ENCODE measurements at regions not wholly inside any gene's neighbourhood (a gene's known extent, or its start where the extent isn't known, plus 50 kb on each side); places are given as distances from the start of the nearest gene placed in this dataset.
A peak's percentile ranks its signal among the peaks of the same experiment; 100 is the strongest.
"Not testable (repeated sequence)": the region's sequence is repeated elsewhere in the genome, so short reads cannot be mapped to it uniquely, and the experiment has no call there.

- TF ChIP-seq POLR2A (IDR thresholded peaks at IDR 0.05; ENCODE audit: extremely low read depth, insufficient read length) (no peak), CTCF (IDR thresholded peaks at IDR 0.05; ENCODE audit: low read depth, low read length) (no peak), MYC (IDR thresholded peaks at IDR 0.05; ENCODE audit: low read depth, low read length) (no peak), MAX (IDR thresholded peaks at IDR 0.05; ENCODE audit: low read depth, low read length) (no peak)
- DNase-seq (ENCODE audit: low read depth) = no peak
- no peak overlapping the region for H3K4me3 ChIP-seq (ENCODE audit: low read depth, low read length)
Measured at GRCh38 chr2:234559609-234560008, 62.7 kb upstream of the ARL4C start.

GRCh38 chr2:234558642-234559041 is 61.8 kb upstream of the ARL4C start:
- no peak for DNase-seq (ENCODE audit: low read depth)
- no peak overlapping the region for H3K4me3 ChIP-seq (ENCODE audit: low read depth, low read length)
- TF ChIP-seq MYC (IDR thresholded peaks at IDR 0.05; ENCODE audit: low read depth, low read length) (no peak), CTCF (IDR thresholded peaks at IDR 0.05; ENCODE audit: low read depth, low read length) (no peak), POLR2A (IDR thresholded peaks at IDR 0.05; ENCODE audit: extremely low read depth, insufficient read length) (no peak), MAX (IDR thresholded peaks at IDR 0.05; ENCODE audit: low read depth, low read length) (no peak)

GRCh38 chr2:234556848-234557573 is 60.1 kb upstream of the ARL4C start:
- no peak for DNase-seq (ENCODE audit: low read depth)
- no peak overlapping the region for H3K4me3 ChIP-seq (ENCODE audit: low read depth, low read length)
- no peak for TF ChIP-seq MAX (IDR thresholded peaks at IDR 0.05; ENCODE audit: low read depth, low read length)
- TF ChIP-seq MYC (IDR thresholded peaks at IDR 0.05; ENCODE audit: low read depth, low read length) = no peak
- TF ChIP-seq POLR2A (IDR thresholded peaks at IDR 0.05; ENCODE audit: extremely low read depth, insufficient read length) = no peak
- TF ChIP-seq CTCF (IDR thresholded peaks at IDR 0.05; ENCODE audit: low read depth, low read length) = no peak

GRCh38 chr2:234555616-234556249 is 58.9 kb upstream of the ARL4C start:
- no peak for TF ChIP-seq CTCF (IDR thresholded peaks at IDR 0.05; ENCODE audit: low read depth, low read length)
- TF ChIP-seq MAX (IDR thresholded peaks at IDR 0.05; ENCODE audit: low read depth, low read length) = no peak
- no peak for TF ChIP-seq MYC (IDR thresholded peaks at IDR 0.05; ENCODE audit: low read depth, low read length)
- TF ChIP-seq POLR2A (IDR thresholded peaks at IDR 0.05; ENCODE audit: extremely low read depth, insufficient read length) = no peak
- DNase-seq (ENCODE audit: low read depth) = peak; percentile 26
- H3K4me3 ChIP-seq (ENCODE audit: low read depth, low read length) = no peak overlapping the region

GRCh38 chr2:234555161-234555560 is 58.3 kb upstream of the ARL4C start:
- no peak for DNase-seq (ENCODE audit: low read depth)
- no peak overlapping the region for H3K4me3 ChIP-seq (ENCODE audit: low read depth, low read length)
- no peak for TF ChIP-seq MYC (IDR thresholded peaks at IDR 0.05; ENCODE audit: low read depth, low read length)
- no peak for TF ChIP-seq CTCF (IDR thresholded peaks at IDR 0.05; ENCODE audit: low read depth, low read length)
- TF ChIP-seq POLR2A (IDR thresholded peaks at IDR 0.05; ENCODE audit: extremely low read depth, insufficient read length) = no peak
- TF ChIP-seq MAX (IDR thresholded peaks at IDR 0.05; ENCODE audit: low read depth, low read length) = no peak

GRCh38 chr2:234553223-234553622 is 56.3 kb upstream of the ARL4C start:
- not testable (repeated sequence) for H3K4me3 ChIP-seq (ENCODE audit: low read depth, low read length); DNase-seq (ENCODE audit: low read depth)
